Smooth muscle cell (in vitro differentiated cells): ENCODE measurements at regions not wholly inside any gene's neighbourhood (a gene's known extent, or its start where the extent isn't known, plus 50 kb on each side); places are given as distances from the start of the nearest gene placed in this dataset.

Source experiments
- DNase-seq: peaks from one replicate; lab custom pipeline; 2025; ENCODE audit not compliant: unreplicated experiment; lab: John Stamatoyannopoulos, UW
- H2AFZ ChIP-seq: fragments of 200-600 bp; sonication (generic); 2 replicates; pipeline ENCODE4 v1.6.0; 2016; ENCODE audit warnings: antibody characterized with exemption, low read depth, mild to moderate bottlenecking
- H3F3A ChIP-seq: fragments of 200-600 bp; sonication (generic); 2 replicates; pipeline ENCODE4 v1.6.0; 2017; ENCODE audit warnings: antibody characterized with exemption, low read depth
- H3K27ac ChIP-seq: fragments of 200-600 bp; sonication (generic); 2 replicates; pipeline ENCODE4 v1.5.1; 2016; ENCODE audit warnings: low read depth, mild to moderate bottlenecking
- H3K27me3 ChIP-seq: fragments of 200-600 bp; sonication (generic); 2 replicates; pipeline ENCODE4 v1.6.1; 2016; ENCODE audit warnings: low read depth, mild to moderate bottlenecking
- H3K36me3 ChIP-seq: fragments of 200-600 bp; sonication (generic); 2 replicates; pipeline ENCODE4 v1.5.1; 2016; ENCODE audit warnings: low read depth
- H3K4me1 ChIP-seq: fragments of 200-600 bp; sonication (generic); 2 replicates; pipeline ENCODE4 v1.5.1; 2016; ENCODE audit warnings: low read depth
- H3K4me2 ChIP-seq: fragments of 200-600 bp; sonication (generic); 2 replicates; pipeline ENCODE4 v1.6.0; 2016; ENCODE audit warnings: mild to moderate bottlenecking
- H3K4me3 ChIP-seq: fragments of 200-600 bp; sonication (generic); 2 replicates; pipeline ENCODE4 v1.5.1; 2016; ENCODE audit warnings: mild to moderate bottlenecking
- H3K79me2 ChIP-seq: fragments of 200-600 bp; sonication (generic); 2 replicates; pipeline ENCODE4 v1.6.0; 2016; ENCODE audit warnings: low read depth, mild to moderate bottlenecking
- H3K9ac ChIP-seq: fragments of 200-600 bp; sonication (generic); 2 replicates; pipeline ENCODE4 v1.6.0; 2016; ENCODE audit warnings: low read depth
- H3K9me3 ChIP-seq: fragments of 200-600 bp; sonication (generic); replicated peaks from 2 replicates; pipeline ENCODE4 v1.5.1; 2016; ENCODE audit warnings: low read depth
- H4K20me1 ChIP-seq: fragments of 200-600 bp; sonication (generic); 2 replicates; pipeline ENCODE4 v1.6.0; 2016; ENCODE audit warnings: low read depth
- WGBS: methylation state at CpG from one replicate; pipeline ENCODE4 v1.1.7; 2016; ENCODE audit warnings: low lambda C conversion rate; 5-methylcytosine and 5-hydroxymethylcytosine counted together
- TF ChIP-seq, protein P1 (sequence below): fragments of 200-600 bp; sonication (generic); IDR thresholded peaks from 2 replicates; pipeline ENCODE4 v1.5.1; 2017; ENCODE audit warnings: borderline replicate concordance, mild to moderate bottlenecking, antibody characterized with exemption; ENCODE audit not compliant: insufficient read depth, poor library complexity, severe bottlenecking

DNA sequence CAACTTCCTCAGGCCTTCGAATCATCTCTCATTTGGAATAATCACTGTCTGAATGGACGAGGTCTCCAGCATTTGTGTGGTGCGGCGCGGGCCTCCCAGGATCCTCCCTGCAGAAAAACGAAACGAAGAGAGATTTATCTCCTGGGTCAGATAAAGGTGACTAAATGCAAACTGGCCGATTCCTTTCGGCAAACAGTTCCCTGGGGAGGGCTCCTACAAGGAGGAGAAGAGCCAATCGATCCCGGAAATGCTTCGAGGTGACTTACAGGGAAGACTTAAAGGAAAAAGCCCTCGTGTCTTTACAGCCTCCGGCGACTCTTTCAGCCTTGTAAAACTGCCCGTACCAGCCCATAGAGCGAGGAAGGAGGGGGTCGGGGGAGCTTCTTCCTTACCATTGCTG, 126.5 kb downstream of the MIAT start:
- peak overlapping the region; percentile 29 for H3K4me2 ChIP-seq
- H3K27me3 ChIP-seq, result no peaks in the 10 kb centered on the region
- no peak overlapping the region for H3K27ac ChIP-seq
- H3K4me1 ChIP-seq, result no peaks in the 10 kb centered on the region
- no peaks in the 10 kb centered on the region for H3F3A ChIP-seq
- H3K36me3 ChIP-seq, result no peaks in the 10 kb centered on the region
- no peak overlapping the region for H3K4me3 ChIP-seq
- no peak for DNase-seq
- no peak overlapping the region for H2AFZ ChIP-seq
- no peak overlapping the region for H3K9ac ChIP-seq
- no peaks in the 10 kb centered on the region for H4K20me1 ChIP-seq
- no peaks in the 10 kb centered on the region for H3K9me3 ChIP-seq
- no peaks in the 10 kb centered on the region for H3K79me2 ChIP-seq
- WGBS, result 59% methylated on average over 18 of the region's 18 CpGs
- TF ChIP-seq, protein P1, sequence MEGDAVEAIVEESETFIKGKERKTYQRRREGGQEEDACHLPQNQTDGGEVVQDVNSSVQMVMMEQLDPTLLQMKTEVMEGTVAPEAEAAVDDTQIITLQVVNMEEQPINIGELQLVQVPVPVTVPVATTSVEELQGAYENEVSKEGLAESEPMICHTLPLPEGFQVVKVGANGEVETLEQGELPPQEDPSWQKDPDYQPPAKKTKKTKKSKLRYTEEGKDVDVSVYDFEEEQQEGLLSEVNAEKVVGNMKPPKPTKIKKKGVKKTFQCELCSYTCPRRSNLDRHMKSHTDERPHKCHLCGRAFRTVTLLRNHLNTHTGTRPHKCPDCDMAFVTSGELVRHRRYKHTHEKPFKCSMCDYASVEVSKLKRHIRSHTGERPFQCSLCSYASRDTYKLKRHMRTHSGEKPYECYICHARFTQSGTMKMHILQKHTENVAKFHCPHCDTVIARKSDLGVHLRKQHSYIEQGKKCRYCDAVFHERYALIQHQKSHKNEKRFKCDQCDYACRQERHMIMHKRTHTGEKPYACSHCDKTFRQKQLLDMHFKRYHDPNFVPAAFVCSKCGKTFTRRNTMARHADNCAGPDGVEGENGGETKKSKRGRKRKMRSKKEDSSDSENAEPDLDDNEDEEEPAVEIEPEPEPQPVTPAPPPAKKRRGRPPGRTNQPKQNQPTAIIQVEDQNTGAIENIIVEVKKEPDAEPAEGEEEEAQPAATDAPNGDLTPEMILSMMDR, result no peak

DNA sequence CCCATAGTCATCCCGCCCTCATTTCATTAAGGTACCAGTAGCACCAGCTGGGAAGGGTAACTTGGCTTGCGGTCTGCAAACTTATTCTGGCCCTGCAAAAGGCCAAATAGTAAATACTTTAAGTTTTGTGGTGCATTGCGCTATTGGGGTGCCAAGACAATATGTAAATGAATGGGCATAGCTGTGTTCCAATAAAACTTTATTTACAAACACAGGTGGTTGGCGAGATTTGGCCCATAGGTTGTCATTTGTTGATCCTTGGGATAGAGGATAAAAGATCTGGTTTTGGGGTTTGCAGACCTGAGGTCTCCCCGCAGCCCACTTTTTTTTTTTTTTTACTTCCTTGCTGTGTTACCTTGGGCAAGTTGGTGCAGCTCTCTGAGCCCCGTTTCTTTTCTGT, 127.4 kb downstream of the MIAT start:
- Histone ChIP-seq H3F3A (no peaks in the 10 kb centered on the region), H3K36me3 (no peaks in the 10 kb centered on the region), H3K4me1 (no peaks in the 10 kb centered on the region), H3K27ac (no peak overlapping the region), H3K27me3 (no peaks in the 10 kb centered on the region), H3K4me3 (no peak overlapping the region), H3K4me2 (no peak overlapping the region), H3K9ac (no peak overlapping the region), H2AFZ (no peak overlapping the region), H3K79me2 (no peaks in the 10 kb centered on the region), H4K20me1 (no peaks in the 10 kb centered on the region), H3K9me3 (no peaks in the 10 kb centered on the region)
- TF ChIP-seq, protein P1, result no peak
- WGBS, result 93% methylated on average over 6 of the region's 6 CpGs
- no peak for DNase-seq

DNA sequence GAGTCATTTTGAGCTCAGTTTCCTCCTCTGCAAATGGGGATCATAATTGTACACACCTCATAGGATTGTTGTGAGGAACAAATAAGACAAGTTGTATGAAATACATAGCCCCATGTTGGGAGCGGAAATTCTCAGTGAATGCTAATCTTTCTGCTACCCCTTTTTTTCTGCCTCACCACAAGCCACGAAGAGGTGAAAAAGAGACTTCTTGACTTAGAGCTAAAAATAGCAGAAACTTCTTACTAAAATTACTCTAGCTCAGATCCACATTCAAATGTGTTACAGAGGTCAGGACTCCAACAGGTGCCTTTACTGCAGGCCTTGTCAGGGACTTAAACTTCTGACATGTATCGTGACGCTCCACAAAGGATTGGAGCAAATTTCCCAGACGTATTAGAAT, 128.5 kb downstream of the MIAT start:
- H3K27me3 ChIP-seq, result no peaks in the 10 kb centered on the region
- 85% methylated on average over 5 of the region's 5 CpGs for WGBS
- H3K36me3 ChIP-seq, result no peaks in the 10 kb centered on the region
- no peak overlapping the region for H3K27ac ChIP-seq
- H3K9me3 ChIP-seq, result no peaks in the 10 kb centered on the region
- H4K20me1 ChIP-seq, result no peaks in the 10 kb centered on the region
- no peak for DNase-seq
- no peak overlapping the region for H3K4me2 ChIP-seq
- H3K79me2 ChIP-seq, result no peaks in the 10 kb centered on the region
- H3F3A ChIP-seq, result no peaks in the 10 kb centered on the region
- H2AFZ ChIP-seq, result no peak overlapping the region
- no peaks in the 10 kb centered on the region for H3K4me1 ChIP-seq
- no peak overlapping the region for H3K9ac ChIP-seq
- no peak overlapping the region for H3K4me3 ChIP-seq
- TF ChIP-seq, protein P1, result no peak

DNA sequence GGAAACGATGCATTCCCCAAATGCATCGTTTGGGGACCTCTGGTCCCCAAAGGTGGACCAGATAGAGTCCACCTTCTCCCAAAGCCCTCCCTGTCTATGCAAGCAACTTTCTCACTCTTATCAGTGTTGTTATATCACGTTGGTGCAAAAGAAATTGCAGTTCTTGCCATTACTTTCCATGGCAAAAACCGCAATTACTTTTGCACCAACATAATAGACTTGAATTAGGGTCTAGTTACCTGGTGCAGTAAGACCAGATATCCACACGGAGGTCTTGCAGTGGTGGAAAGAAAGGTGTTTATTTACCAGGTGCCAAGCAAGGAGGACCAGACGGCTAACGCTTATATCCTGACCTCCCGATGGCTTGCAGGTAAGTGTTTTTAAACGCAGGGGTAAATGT, 129.0 kb downstream of the MIAT start:
- Histone ChIP-seq H3F3A (no peaks in the 10 kb centered on the region), H3K4me1 (no peaks in the 10 kb centered on the region), H3K27ac (no peak overlapping the region), H2AFZ (no peak overlapping the region), H3K36me3 (no peaks in the 10 kb centered on the region), H4K20me1 (no peaks in the 10 kb centered on the region), H3K9ac (no peak overlapping the region), H3K27me3 (no peaks in the 10 kb centered on the region), H3K9me3 (no peaks in the 10 kb centered on the region), H3K4me3 (no peak overlapping the region), H3K79me2 (no peaks in the 10 kb centered on the region), H3K4me2 (no peak overlapping the region)
- no peak for DNase-seq
- TF ChIP-seq, protein P1, result no peak
- WGBS, result 91% methylated on average over 9 of the region's 9 CpGs
